ENCODE measurements at regions not wholly inside any gene's neighbourhood (a gene's known extent, or its start where the extent isn't known, plus 50 kb on each side); places are given as distances from the start of the nearest gene placed in this dataset.

GRCh38 chr5:163730206-163730756 is 224.9 kb downstream of the MAT2B start:
- H3K36me3 ChIP-seq (ENCODE audit: insufficient read depth, low read length), result no peaks in the 10 kb centered on the region
- POLR2A ChIA-PET, result interaction anchor here (0.6 to 1.2 kb wide), 4 partner anchors 10 to 892 kb away, joined by 3 read pairs; no protein-coding TSS in a partner anchor
- H3K4me2 ChIP-seq (ENCODE audit: low read length), result no peak overlapping the region
- H3K79me2 ChIP-seq (ENCODE audit: insufficient read depth, low read depth, low read length), result no peaks in the 10 kb centered on the region
- intact Hi-C loops (cut with micrococcal nuclease; ENCODE audit: unreplicated experiment), result no loop called here
- H3K9me2 ChIP-seq (ENCODE audit: insufficient read depth, low read length), result no peaks in the 10 kb centered on the region
- TF ChIP-seq, protein P1, sequence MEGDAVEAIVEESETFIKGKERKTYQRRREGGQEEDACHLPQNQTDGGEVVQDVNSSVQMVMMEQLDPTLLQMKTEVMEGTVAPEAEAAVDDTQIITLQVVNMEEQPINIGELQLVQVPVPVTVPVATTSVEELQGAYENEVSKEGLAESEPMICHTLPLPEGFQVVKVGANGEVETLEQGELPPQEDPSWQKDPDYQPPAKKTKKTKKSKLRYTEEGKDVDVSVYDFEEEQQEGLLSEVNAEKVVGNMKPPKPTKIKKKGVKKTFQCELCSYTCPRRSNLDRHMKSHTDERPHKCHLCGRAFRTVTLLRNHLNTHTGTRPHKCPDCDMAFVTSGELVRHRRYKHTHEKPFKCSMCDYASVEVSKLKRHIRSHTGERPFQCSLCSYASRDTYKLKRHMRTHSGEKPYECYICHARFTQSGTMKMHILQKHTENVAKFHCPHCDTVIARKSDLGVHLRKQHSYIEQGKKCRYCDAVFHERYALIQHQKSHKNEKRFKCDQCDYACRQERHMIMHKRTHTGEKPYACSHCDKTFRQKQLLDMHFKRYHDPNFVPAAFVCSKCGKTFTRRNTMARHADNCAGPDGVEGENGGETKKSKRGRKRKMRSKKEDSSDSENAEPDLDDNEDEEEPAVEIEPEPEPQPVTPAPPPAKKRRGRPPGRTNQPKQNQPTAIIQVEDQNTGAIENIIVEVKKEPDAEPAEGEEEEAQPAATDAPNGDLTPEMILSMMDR (conservative IDR thresholded peaks at IDR 0.05; ENCODE audit: low read length), result no peak
- no peak for TF ChIP-seq EZH2phosphoT487 (IDR thresholded peaks at IDR 0.05; ENCODE audit: borderline replicate concordance, low read depth, low read length)
- H3K4me3 ChIP-seq (ENCODE audit: low read depth, low read length, poor library complexity, severe bottlenecking), result no peak overlapping the region
- CTCF ChIA-PET (ENCODE audit: unreplicated experiment), result no interaction called here
- H3K4me1 ChIP-seq (ENCODE audit: insufficient read depth, low read length, poor library complexity, severe bottlenecking), result no peaks in the 10 kb centered on the region
- no peaks in the 10 kb centered on the region for H4K20me1 ChIP-seq (ENCODE audit: insufficient read depth, low read length)
- H3K9me3 ChIP-seq (ENCODE audit: low read length), result no peaks in the 10 kb centered on the region
- H3K27ac ChIP-seq (ENCODE audit: low read depth, low read length, poor library complexity, severe bottlenecking), result no peak overlapping the region
- no peak overlapping the region for H2AFZ ChIP-seq (ENCODE audit: low read length)
- BruUV-seq (replicated peaks), result no TSS peak
- DNase-seq (ENCODE audit: low spot score), result no peak

- no peaks in the 10 kb centered on the region for H3K9me3 ChIP-seq (ENCODE audit: low read length)
- POLR2A ChIA-PET, result no interaction called here
- CTCF ChIA-PET (ENCODE audit: unreplicated experiment), result no interaction called here
Measured at GRCh38 chr5:163731256-163731655, 225.8 kb downstream of the MAT2B start.

GRCh38 chr5:163735069-163735468 is 229.7 kb downstream of the MAT2B start:
- no peaks in the 10 kb centered on the region for H3K4me1 ChIP-seq (ENCODE audit: insufficient read depth, low read length, poor library complexity, severe bottlenecking)
- intact Hi-C loops (cut with micrococcal nuclease; ENCODE audit: unreplicated experiment), result no loop called here
- no peaks in the 10 kb centered on the region for H4K20me1 ChIP-seq (ENCODE audit: insufficient read depth, low read length)
- no peaks in the 10 kb centered on the region for H3K79me2 ChIP-seq (ENCODE audit: insufficient read depth, low read depth, low read length)
- H2AFZ ChIP-seq (ENCODE audit: low read length), result no peak overlapping the region
- H3K4me3 ChIP-seq (ENCODE audit: low read depth, low read length, poor library complexity, severe bottlenecking), result no peak overlapping the region
- no TSS peak for BruUV-seq (replicated peaks)
- ChIA-PET POLR2A (no interaction called here), CTCF (ENCODE audit: unreplicated experiment) (no interaction called here)
- TF ChIP-seq EZH2phosphoT487 (IDR thresholded peaks at IDR 0.05; ENCODE audit: borderline replicate concordance, low read depth, low read length), result no peak
- TF ChIP-seq, protein P1 (conservative IDR thresholded peaks at IDR 0.05; ENCODE audit: low read length), result no peak
- H3K4me2 ChIP-seq (ENCODE audit: low read length), result no peak overlapping the region
- no peaks in the 10 kb centered on the region for H3K36me3 ChIP-seq (ENCODE audit: insufficient read depth, low read length)
- H3K9me2 ChIP-seq (ENCODE audit: insufficient read depth, low read length), result no peaks in the 10 kb centered on the region
- no peaks in the 10 kb centered on the region for H3K9me3 ChIP-seq (ENCODE audit: low read length)
- H3K27ac ChIP-seq (ENCODE audit: low read depth, low read length, poor library complexity, severe bottlenecking), result no peak overlapping the region
- DNase-seq (ENCODE audit: low spot score), result no peak

More at GRCh38 chr5:163731256-163731655, 225.8 kb downstream of the MAT2B start:
- intact Hi-C loops (cut with micrococcal nuclease; ENCODE audit: unreplicated experiment), result no loop called here
- Histone ChIP-seq H3K27ac (ENCODE audit: low read depth, low read length, poor library complexity, severe bottlenecking) (no peak overlapping the region), H3K4me1 (ENCODE audit: insufficient read depth, low read length, poor library complexity, severe bottlenecking) (no peaks in the 10 kb centered on the region), H3K9me2 (ENCODE audit: insufficient read depth, low read length) (no peaks in the 10 kb centered on the region), H3K4me2 (ENCODE audit: low read length) (no peak overlapping the region), H3K36me3 (ENCODE audit: insufficient read depth, low read length) (no peaks in the 10 kb centered on the region), H4K20me1 (ENCODE audit: insufficient read depth, low read length) (no peaks in the 10 kb centered on the region), H3K4me3 (ENCODE audit: low read depth, low read length, poor library complexity, severe bottlenecking) (no peak overlapping the region), H2AFZ (ENCODE audit: low read length) (no peak overlapping the region), H3K79me2 (ENCODE audit: insufficient read depth, low read depth, low read length) (no peaks in the 10 kb centered on the region)
- DNase-seq (ENCODE audit: low spot score), result no peak
- no TSS peak for BruUV-seq (replicated peaks)
- TF ChIP-seq, protein P1 (conservative IDR thresholded peaks at IDR 0.05; ENCODE audit: low read length), result no peak
- TF ChIP-seq EZH2phosphoT487 (IDR thresholded peaks at IDR 0.05; ENCODE audit: borderline replicate concordance, low read depth, low read length), result no peak
